HEK293T (cell line): ENCODE measurements at regions not wholly inside any gene's neighbourhood (a gene's known extent, or its start where the extent isn't known, plus 50 kb on each side); places are given as distances from the start of the nearest gene placed in this dataset.

Experiments used
- BHLHE40 ChIP-seq: fragments of 450-650 bp; IDR thresholded peaks from 2 replicates; pipeline ENCODE4 v1.6.1; 2016; ENCODE audit warnings: mild to moderate bottlenecking, moderate library complexity, borderline replicate concordance
- ELF4 ChIP-seq: fragments of 450-650 bp; IDR thresholded peaks from 2 replicates; pipeline ENCODE4 v1.6.1; 2017; ENCODE audit warnings: antibody characterized with exemption
- FOXA1 ChIP-seq: fragments of 450-650 bp; IDR thresholded peaks from 2 replicates; pipeline ENCODE4 v1.6.1; 2016; ENCODE audit warnings: mild to moderate bottlenecking
- L3MBTL2 ChIP-seq: fragments of 450-650 bp; conservative IDR thresholded peaks from 2 replicates; pipeline ENCODE4 v1.6.1; 2016; ENCODE audit warnings: mild to moderate bottlenecking
- LEF1 ChIP-seq: fragments of 450-650 bp; IDR thresholded peaks from 2 replicates; pipeline ENCODE4 v1.6.1; 2017; ENCODE audit warnings: mild to moderate bottlenecking, borderline replicate concordance
- NFRKB ChIP-seq: fragments of 450-650 bp; IDR thresholded peaks from 2 replicates; pipeline ENCODE4 v1.6.1; 2016; ENCODE audit warnings: mild to moderate bottlenecking, moderate library complexity
- SP1 ChIP-seq: fragments of 450-650 bp; IDR thresholded peaks from 2 replicates; pipeline ENCODE4 v1.6.1; 2017
- SUZ12 ChIP-seq: fragments of 450-650 bp; IDR thresholded peaks from 2 replicates; pipeline ENCODE4 v1.6.1; 2016; ENCODE audit warnings: mild to moderate bottlenecking
- TARDBP ChIP-seq: fragments of 450-650 bp; IDR thresholded peaks from 2 replicates; pipeline ENCODE4 v1.6.1; 2016

DNA sequence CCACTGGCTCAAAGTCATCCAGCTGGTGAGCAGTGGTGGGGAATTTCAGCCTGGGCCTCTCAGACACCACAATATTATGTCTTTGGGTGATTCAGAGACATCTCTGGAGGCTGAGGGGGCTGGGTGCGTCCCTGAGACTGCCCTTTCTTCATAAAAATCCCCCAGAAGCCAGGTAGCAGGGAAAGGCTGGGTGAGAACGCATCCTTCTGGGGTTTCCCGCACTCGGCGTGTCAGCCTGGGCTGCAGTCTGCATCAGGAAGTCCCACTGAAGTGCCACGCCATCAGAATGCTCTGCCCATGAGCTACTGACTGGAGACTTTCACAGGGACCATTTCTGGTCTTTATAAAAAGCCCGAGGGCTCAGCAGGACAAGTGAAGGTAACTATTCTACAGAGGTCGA is 148.8 kb upstream of the SLC6A11 start:
- no peak for TF ChIP-seq FOXA1
- no peak for TF ChIP-seq ELF4
- TF ChIP-seq TARDBP, result no peak
- no peak for TF ChIP-seq NFRKB
- no peak for TF ChIP-seq SUZ12
- TF ChIP-seq SP1, result no peak
- no peak for TF ChIP-seq LEF1
- no peak for TF ChIP-seq BHLHE40
- TF ChIP-seq L3MBTL2, result no peak
